Lower leg skin (tissue), 3 donors: ENCODE measurements at regions not wholly inside any gene's neighbourhood (a gene's known extent, or its start where the extent isn't known, plus 50 kb on each side); places are given as distances from the start of the nearest gene placed in this dataset.

Experiments
- CTCF ChIP-seq, 3 donors: fragments of 450-650 bp; IDR thresholded peaks; one replicate each; pipeline ENCODE4 v1.5.1; 2016; ENCODE audit warnings: antibody characterized with exemption in 3 of 3, mild to moderate bottlenecking in 3 of 3, moderate library complexity in 2 of 3
- POLR2A ChIP-seq, 2 donors: fragments of 450-650 bp; IDR thresholded peaks; one replicate each; pipeline ENCODE4 v1.6.1; 2016 to 2017; ENCODE audit warnings: antibody characterized with exemption in 2 of 2, mild to moderate bottlenecking in 1 of 2, moderate library complexity in 1 of 2

- TF ChIP-seq CTCF (IDR thresholded peaks at IDR 0.05) (no peak), POLR2A (IDR thresholded peaks at IDR 0.05) (no peak)
Measured at GRCh38 chr12:86917121-86917520, 660.9 kb upstream of the MGAT4C start.
